WTC11 (cell line): ENCODE measurements at regions not wholly inside any gene's neighbourhood (a gene's known extent, or its start where the extent isn't known, plus 50 kb on each side); places are given as distances from the start of the nearest gene placed in this dataset.

Experiments used
- CBFB ChIP-seq: sonication (generic); formaldehyde crosslinking; IDR thresholded peaks from 2 replicates; pipeline ENCODE4 v1.8.1; 2022; ENCODE audit warnings: mild to moderate bottlenecking, low read depth, missing genetic modification reagents
- GABPB1 ChIP-seq: sonication (generic); formaldehyde crosslinking; IDR thresholded peaks from 2 replicates; pipeline ENCODE4 v1.8.1; 2023; ENCODE audit warnings: mild to moderate bottlenecking, missing genetic modification reagents
- TF ChIP-seq, protein P1 (sequence below): fragments of 200-600 bp; IDR thresholded peaks from 2 replicates; pipeline ENCODE4 v1.8.0; 2022; ENCODE audit warnings: antibody characterized with exemption

DNA sequence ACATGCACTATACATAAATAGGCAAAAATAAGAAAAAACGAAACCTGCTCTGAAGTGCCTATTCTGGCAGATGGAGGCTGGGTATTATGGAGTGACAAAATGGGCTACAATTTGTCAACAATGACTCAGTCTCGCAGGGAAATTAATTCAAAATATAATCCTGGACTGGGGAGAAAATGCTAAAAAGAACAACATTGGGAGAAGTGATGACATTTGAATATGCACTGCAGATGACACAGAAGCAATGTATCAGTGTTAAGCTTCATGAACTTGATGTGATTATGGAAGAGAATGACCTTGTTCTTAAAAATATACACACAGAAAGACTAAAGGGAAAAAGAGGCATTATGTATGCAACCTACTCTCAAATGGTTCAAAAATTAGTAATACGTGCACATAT, 74.8 kb upstream of the PSMD7 start:
- TF ChIP-seq, protein P1, sequence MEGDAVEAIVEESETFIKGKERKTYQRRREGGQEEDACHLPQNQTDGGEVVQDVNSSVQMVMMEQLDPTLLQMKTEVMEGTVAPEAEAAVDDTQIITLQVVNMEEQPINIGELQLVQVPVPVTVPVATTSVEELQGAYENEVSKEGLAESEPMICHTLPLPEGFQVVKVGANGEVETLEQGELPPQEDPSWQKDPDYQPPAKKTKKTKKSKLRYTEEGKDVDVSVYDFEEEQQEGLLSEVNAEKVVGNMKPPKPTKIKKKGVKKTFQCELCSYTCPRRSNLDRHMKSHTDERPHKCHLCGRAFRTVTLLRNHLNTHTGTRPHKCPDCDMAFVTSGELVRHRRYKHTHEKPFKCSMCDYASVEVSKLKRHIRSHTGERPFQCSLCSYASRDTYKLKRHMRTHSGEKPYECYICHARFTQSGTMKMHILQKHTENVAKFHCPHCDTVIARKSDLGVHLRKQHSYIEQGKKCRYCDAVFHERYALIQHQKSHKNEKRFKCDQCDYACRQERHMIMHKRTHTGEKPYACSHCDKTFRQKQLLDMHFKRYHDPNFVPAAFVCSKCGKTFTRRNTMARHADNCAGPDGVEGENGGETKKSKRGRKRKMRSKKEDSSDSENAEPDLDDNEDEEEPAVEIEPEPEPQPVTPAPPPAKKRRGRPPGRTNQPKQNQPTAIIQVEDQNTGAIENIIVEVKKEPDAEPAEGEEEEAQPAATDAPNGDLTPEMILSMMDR = no peak
- TF ChIP-seq GABPB1 (CRISPR knock-in tag) (no peak), CBFB (no peak)
